Gastroesophageal sphincter (tissue), 3 donors: ENCODE measurements at regions not wholly inside any gene's neighbourhood (a gene's known extent, or its start where the extent isn't known, plus 50 kb on each side); places are given as distances from the start of the nearest gene placed in this dataset.

Experiments used
- EP300 ChIP-seq: sonication (generic); formaldehyde crosslinking; IDR thresholded peaks from one replicate; pipeline ENCODE4 v1.6.1; 2017; ENCODE audit warnings: antibody characterized with exemption, mild to moderate bottlenecking
- POLR2A ChIP-seq, 2 donors: fragments of 450-650 bp; IDR thresholded peaks; one replicate each; pipeline ENCODE4 v1.6.1; 2017; ENCODE audit warnings: antibody characterized with exemption in 2 of 2, mild to moderate bottlenecking in 2 of 2, moderate library complexity in 1 of 2
- TF ChIP-seq, protein P1 (sequence below), 4 experiments: fragments of 200-600 bp in 2 of 4; fragments of 450-650 bp in 2 of 4; sonication (generic) in 1 of 4; IDR thresholded peaks; one replicate each; pipeline ENCODE4 v1.5.1; 2017 to 2019; ENCODE audit warnings: antibody characterized with exemption in 4 of 4, mild to moderate bottlenecking in 2 of 4, moderate library complexity in 2 of 4

DNA sequence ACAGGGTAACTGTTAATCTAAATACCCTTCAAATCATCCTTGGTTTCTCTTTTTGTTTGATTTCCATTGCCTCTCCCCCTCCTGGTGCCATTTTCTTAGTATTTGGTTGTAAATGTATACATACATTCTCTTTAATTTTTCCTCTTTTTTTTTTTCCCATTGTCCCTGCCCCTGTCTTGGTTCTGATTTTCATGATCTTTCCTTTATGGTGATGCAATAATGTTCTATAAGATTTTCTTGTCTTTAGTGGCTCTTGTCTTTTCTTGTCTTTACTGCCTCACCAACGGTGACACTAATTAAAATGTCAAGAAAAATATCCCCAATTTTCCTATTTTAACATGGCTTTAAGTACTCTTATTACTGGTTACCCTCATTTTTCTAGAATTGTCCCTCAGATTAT, 135.9 kb upstream of the POT1 start:
- TF ChIP-seq, protein P1, sequence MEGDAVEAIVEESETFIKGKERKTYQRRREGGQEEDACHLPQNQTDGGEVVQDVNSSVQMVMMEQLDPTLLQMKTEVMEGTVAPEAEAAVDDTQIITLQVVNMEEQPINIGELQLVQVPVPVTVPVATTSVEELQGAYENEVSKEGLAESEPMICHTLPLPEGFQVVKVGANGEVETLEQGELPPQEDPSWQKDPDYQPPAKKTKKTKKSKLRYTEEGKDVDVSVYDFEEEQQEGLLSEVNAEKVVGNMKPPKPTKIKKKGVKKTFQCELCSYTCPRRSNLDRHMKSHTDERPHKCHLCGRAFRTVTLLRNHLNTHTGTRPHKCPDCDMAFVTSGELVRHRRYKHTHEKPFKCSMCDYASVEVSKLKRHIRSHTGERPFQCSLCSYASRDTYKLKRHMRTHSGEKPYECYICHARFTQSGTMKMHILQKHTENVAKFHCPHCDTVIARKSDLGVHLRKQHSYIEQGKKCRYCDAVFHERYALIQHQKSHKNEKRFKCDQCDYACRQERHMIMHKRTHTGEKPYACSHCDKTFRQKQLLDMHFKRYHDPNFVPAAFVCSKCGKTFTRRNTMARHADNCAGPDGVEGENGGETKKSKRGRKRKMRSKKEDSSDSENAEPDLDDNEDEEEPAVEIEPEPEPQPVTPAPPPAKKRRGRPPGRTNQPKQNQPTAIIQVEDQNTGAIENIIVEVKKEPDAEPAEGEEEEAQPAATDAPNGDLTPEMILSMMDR (IDR thresholded peaks at IDR 0.05), result no peak
- TF ChIP-seq POLR2A (IDR thresholded peaks at IDR 0.05) (no peak), EP300 (no peak)
